ENCODE measurements at regions not wholly inside any gene's neighbourhood (a gene's known extent, or its start where the extent isn't known, plus 50 kb on each side); places are given as distances from the start of the nearest gene placed in this dataset.

GRCh38 chr18:78168526-78168925, 811.1 kb upstream of the SALL3 start:
- TF ChIP-seq CTCF (IDR thresholded peaks at IDR 0.05; ENCODE audit: low read depth, low read length) (no peak), EZH2phosphoT487 (IDR thresholded peaks at IDR 0.05; ENCODE audit: low read depth) (no peak)
- Histone ChIP-seq H3K4me1 (ENCODE audit: low read length) (peaks cover 10% of the 10 kb centered on the region), H3K9me3 (ENCODE audit: insufficient read depth, low read length) (peaks cover 26% of the 10 kb centered on the region)

GRCh38 chr18:78169174-78169864, 810.3 kb upstream of the SALL3 start:
- Histone ChIP-seq H3K9ac (ENCODE audit: low read length) (no peak overlapping the region), H3K27me3 (ENCODE audit: low read depth, low read length) (no peaks in the 10 kb centered on the region), H3K27ac (ENCODE audit: low read length) (no peak overlapping the region), H3K4me3 (ENCODE audit: low read length) (no peak overlapping the region), H4K20me1 (ENCODE audit: insufficient read depth, low read length) (no peaks in the 10 kb centered on the region), H3K9me3 (ENCODE audit: insufficient read depth, low read length) (peaks cover 26% of the 10 kb centered on the region), H3K4me2 (ENCODE audit: low read length) (no peak overlapping the region), H3K79me2 (ENCODE audit: low read length) (no peaks in the 10 kb centered on the region), H3K4me1 (ENCODE audit: low read length) (peaks cover 10% of the 10 kb centered on the region), H2AFZ (ENCODE audit: low read depth, low read length) (no peak overlapping the region), H3K36me3 (replicated peaks; ENCODE audit: low read depth, low read length) (no peaks in the 10 kb centered on the region)
- TF ChIP-seq CTCF (IDR thresholded peaks at IDR 0.05; ENCODE audit: low read depth, low read length) (no peak), EZH2phosphoT487 (IDR thresholded peaks at IDR 0.05; ENCODE audit: low read depth) (peak; percentile 62; the same call in 1 of the 2 replicates)

More at GRCh38 chr18:78168526-78168925, 811.1 kb upstream of the SALL3 start:
- Histone ChIP-seq H3K4me3 (ENCODE audit: low read length) (no peak overlapping the region), H4K20me1 (ENCODE audit: insufficient read depth, low read length) (no peaks in the 10 kb centered on the region), H3K36me3 (replicated peaks; ENCODE audit: low read depth, low read length) (no peaks in the 10 kb centered on the region), H2AFZ (ENCODE audit: low read depth, low read length) (no peak overlapping the region), H3K4me2 (ENCODE audit: low read length) (no peak overlapping the region), H3K27ac (ENCODE audit: low read length) (no peak overlapping the region), H3K9ac (ENCODE audit: low read length) (no peak overlapping the region), H3K79me2 (ENCODE audit: low read length) (no peaks in the 10 kb centered on the region), H3K27me3 (ENCODE audit: low read depth, low read length) (no peaks in the 10 kb centered on the region)

GRCh38 chr18:78171954-78172353, 807.7 kb upstream of the SALL3 start:
- Histone ChIP-seq H3K4me2 (ENCODE audit: low read length) (no peak overlapping the region), H3K4me1 (ENCODE audit: low read length) (peaks cover 10% of the 10 kb centered on the region), H4K20me1 (ENCODE audit: insufficient read depth, low read length) (no peaks in the 10 kb centered on the region), H3K9ac (ENCODE audit: low read length) (no peak overlapping the region), H3K36me3 (replicated peaks; ENCODE audit: low read depth, low read length) (no peaks in the 10 kb centered on the region), H3K27ac (ENCODE audit: low read length) (no peak overlapping the region), H3K79me2 (ENCODE audit: low read length) (no peaks in the 10 kb centered on the region), H2AFZ (ENCODE audit: low read depth, low read length) (no peak overlapping the region), H3K27me3 (ENCODE audit: low read depth, low read length) (no peaks in the 10 kb centered on the region), H3K9me3 (ENCODE audit: insufficient read depth, low read length) (peaks cover 27% of the 10 kb centered on the region), H3K4me3 (ENCODE audit: low read length) (no peak overlapping the region)
- no peak for TF ChIP-seq CTCF (IDR thresholded peaks at IDR 0.05; ENCODE audit: low read depth, low read length)
- TF ChIP-seq EZH2phosphoT487 (IDR thresholded peaks at IDR 0.05; ENCODE audit: low read depth) = no peak

GRCh38 chr18:78174737-78175136, 804.9 kb upstream of the SALL3 start:
- Histone ChIP-seq H3K4me1 (ENCODE audit: low read length) (peaks cover 2% of the 10 kb centered on the region; the same call in 1 of the 2 replicates), H3K27ac (ENCODE audit: low read length) (no peak overlapping the region), H2AFZ (ENCODE audit: low read depth, low read length) (no peak overlapping the region), H3K9ac (ENCODE audit: low read length) (no peak overlapping the region), H4K20me1 (ENCODE audit: insufficient read depth, low read length) (no peaks in the 10 kb centered on the region), H3K4me2 (ENCODE audit: low read length) (no peak overlapping the region), H3K4me3 (ENCODE audit: low read length) (no peak overlapping the region), H3K9me3 (ENCODE audit: insufficient read depth, low read length) (peaks cover 17% of the 10 kb centered on the region), H3K27me3 (ENCODE audit: low read depth, low read length) (no peaks in the 10 kb centered on the region), H3K36me3 (replicated peaks; ENCODE audit: low read depth, low read length) (no peaks in the 10 kb centered on the region), H3K79me2 (ENCODE audit: low read length) (no peaks in the 10 kb centered on the region)
- TF ChIP-seq CTCF (IDR thresholded peaks at IDR 0.05; ENCODE audit: low read depth, low read length) = no peak
- TF ChIP-seq EZH2phosphoT487 (IDR thresholded peaks at IDR 0.05; ENCODE audit: low read depth) = no peak
